GM12892 (cell line): ENCODE measurements at regions not wholly inside any gene's neighbourhood (a gene's known extent, or its start where the extent isn't known, plus 50 kb on each side); places are given as distances from the start of the nearest gene placed in this dataset.

Experiments
- POLR2A ChIP-seq: IDR thresholded peaks from 2 replicates; pipeline ENCODE4 v1.6.1; 2011; ENCODE audit warnings: low read depth, low read length, control low read depth
- POLR2AphosphoS5 ChIP-seq: IDR thresholded peaks from 2 replicates; pipeline ENCODE4 v1.6.1; 2011; ENCODE audit warnings: low read depth, low read length, control low read depth

DNA sequence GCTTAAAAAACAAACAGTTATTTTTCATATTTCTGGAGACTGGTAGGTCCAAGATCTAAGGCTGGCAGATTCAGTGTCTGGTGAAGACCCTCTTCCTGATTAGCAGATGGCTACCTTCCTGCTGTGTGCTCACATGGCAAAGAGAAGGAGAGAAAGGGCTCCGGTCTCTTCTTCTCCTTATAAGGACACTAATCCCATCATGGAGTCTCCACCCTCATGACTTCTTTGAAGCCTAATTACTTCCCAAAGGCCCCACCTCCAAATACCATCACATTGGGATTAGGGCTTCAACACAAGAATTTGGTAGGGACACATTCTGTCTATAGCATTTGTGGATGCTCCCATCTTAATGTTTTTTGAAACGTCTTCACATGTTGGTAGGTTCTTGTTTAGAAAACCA lies 391.1 kb downstream of the TMEM161B start:
- TF ChIP-seq POLR2A = no peak
- TF ChIP-seq POLR2AphosphoS5 = no peak
